COLO829 (cell line): ENCODE measurements at regions not wholly inside any gene's neighbourhood (a gene's known extent, or its start where the extent isn't known, plus 50 kb on each side); places are given as distances from the start of the nearest gene placed in this dataset.
A peak's percentile ranks its signal among the peaks of the same experiment; 100 is the strongest.
"Not testable (repeated sequence)": the region's sequence is repeated elsewhere in the genome, so short reads cannot be mapped to it uniquely, and the experiment has no call there.

Source experiments
- DNase-seq: peaks from one replicate; pipeline ENCODE4 v3.0.0; 2012; ENCODE audit warnings: low spot score

DNA sequence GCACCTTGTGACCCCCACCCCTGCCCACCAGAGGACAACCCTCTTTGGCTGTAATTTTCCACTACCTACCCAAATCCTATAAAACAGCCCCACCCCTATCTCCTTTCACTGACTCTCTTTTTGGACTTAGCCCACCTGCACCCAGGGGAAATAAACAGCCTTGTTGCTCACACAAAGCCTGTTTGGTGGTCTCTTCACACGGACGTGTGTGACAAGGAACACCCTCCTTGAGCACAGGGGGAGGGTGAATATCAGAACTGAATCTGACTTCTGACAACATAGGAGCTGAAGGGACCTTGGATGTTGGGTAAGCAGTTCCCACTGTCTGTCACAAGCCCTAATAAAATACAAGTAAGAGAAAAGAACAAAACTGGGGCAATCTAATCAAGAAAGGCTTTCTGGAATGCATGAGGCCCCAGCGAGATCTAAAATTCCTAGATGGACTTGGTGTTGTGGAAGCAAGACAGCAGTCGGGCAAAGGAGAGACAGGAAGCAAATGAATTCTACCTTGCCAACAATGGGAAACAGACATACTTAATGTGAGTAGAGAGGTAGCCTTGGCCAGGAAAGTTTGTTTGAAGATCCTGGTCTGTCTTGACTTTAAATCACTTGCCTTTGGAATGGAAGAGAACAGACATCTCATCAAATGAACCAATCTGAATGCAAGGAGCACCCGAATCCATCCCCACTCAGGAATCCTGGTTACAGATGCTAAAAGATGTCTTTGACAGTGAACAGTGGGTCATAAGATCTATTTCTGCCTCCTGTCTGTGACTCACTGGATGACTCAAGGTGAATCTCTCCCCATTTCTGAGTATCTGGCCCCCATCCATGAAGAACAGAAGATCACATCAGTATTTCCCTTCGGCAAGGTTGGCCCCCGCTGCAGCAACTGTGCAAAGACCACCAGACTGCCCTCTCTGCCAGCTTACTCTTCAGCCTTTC, 53.3 kb downstream of the OLFML3 start:
- peak; percentile 69 for DNase-seq

DNA sequence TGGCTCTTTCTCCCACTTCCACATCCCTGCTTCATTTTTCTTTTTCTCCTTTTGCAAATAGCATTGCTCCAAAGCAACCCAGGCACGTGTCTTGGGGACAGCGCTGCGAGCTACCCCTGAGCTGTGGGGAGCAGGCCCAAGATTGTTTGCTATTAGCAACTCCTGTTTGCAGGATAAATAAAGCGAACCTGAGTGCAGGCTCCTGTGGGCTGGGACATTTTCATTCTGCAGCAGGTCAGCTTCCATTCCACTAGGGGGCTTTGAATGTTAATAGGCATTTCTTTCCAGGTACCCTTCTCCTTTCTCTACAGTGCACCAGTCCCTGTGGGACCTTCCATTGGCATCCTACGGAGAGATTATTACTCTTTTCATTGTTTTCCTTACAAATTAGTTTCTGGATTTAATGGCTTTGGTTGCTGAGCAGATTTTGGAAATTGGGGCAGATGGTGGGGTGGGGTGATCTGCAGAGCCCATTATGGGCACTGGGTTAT, 54.0 kb downstream of the OLFML3 start:
- peak; percentile 26 for DNase-seq

DNA sequence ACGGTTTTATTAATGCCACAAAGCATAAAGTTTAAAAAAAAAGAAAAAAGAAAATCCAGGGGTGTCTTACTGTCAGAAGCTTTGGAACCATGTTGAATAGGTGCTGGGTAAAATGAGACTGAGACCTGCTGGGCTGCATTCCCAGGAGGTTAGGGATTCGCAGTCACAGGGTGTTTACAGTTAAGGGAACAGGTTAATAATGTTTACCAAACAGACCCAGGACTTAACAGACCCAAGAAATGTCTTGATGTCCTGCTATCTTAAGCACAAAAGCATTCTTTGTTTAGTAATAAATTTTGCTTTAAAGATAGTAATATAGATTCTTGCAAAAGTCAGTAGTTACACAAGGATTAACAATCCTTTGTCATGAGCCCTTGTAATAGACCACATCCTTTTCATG, 54.7 kb downstream of the OLFML3 start:
- no peak for DNase-seq

DNA sequence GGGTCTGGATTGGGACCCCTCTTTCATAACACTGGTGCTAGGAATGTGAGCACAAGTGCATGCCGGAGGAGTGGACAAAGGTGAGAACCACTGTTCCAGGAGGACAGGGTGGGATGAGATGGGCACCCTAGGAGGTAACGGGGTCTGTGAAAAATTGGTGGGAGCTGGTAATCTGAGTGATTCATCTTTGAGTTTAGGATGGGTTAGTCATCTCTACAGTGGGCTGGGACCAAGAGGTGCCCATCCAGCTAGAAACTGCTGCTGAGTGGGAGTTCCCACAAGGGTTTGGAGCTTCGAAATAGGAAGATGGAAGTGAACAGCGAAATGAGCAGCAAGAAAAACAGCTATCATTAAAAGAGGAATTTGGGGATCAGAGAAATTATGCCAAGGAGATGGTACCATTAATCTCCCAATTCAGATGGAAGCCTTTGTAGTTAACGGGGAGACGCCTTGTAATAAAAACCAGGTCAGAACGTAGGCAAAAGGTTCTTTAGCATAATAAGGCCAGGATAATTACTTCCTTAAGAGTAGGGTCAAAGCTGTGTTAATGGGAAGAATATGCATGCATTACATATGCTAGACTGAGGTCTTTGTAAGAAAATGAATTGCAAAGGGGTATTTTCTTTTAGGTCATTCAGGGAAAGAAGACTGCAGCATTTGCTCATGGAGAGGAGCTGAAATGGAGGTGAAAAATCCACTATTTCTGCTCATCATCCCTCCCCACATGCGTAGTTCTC, 55.5 kb downstream of the OLFML3 start:
- no peak for DNase-seq

DNA sequence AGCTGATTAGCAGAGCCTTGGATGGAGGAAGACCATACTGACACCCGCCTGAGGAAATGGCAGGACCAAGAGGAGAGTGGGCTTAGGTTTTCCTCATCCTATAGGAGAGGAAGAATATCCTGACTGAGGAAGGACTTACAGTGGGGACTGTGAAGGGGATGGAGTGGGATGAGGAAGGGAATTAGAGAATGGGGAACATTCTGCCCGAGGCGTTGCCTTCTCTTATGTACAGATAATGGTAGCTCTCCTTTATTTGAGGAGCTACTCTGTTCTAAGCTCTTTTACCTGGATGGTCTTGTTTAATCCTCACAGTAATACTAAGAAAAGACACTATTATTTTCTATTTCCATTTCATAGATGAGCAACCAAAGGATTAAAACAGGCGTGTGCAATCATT, 56.0 kb downstream of the OLFML3 start:
- no peak for DNase-seq

DNA sequence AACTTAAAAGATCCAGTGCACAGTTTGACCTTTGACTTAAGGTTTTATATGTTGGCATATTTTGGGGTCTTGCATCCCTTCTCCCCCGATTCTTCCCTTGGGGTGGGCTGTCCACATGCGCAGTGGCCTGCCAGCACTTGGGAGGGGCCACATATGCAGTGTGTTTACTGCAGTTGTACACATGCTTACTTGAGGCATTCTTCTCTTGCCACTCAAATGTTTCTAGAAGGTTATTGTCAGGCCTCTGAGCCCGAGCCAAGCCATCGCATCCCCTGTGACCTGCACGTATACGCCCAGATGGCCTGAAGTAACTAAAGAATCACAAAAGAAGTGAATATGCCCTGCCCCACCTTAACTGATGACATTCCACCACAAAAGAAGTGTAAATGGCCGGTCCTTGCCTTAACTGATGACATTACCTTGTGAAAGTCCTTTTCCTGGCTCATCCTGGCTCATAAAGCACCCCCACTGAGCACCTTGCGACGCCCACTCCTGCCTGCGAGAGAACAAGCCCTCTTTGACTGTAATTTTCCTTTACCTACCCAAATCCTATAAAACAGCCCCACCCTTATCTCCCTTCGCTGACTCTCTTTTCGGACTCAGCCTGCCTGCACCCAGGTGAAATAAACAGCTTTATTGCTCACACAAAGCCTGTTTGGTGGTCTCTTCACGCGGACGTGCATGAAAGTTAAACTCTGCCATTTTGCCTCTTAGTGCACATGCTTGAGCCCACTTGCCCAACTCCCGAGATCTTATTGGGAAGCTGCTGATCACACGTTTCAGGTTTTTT, 57.8 kb downstream of the OLFML3 start:
- not testable (repeated sequence) for DNase-seq

DNA sequence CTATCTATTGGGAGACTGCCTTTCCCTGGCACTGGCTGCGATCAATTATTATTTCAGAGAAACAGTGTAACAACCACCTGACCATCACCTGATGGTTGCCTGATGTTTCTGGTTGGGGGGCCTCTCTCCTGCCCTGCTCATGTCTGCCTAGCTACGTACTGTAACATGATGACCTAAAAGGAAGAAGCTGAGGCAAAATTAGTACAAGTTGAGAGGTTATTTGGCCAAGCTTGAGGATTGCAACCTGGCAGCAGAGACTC, 58.3 kb downstream of the OLFML3 start:
- no peak for DNase-seq

DNA sequence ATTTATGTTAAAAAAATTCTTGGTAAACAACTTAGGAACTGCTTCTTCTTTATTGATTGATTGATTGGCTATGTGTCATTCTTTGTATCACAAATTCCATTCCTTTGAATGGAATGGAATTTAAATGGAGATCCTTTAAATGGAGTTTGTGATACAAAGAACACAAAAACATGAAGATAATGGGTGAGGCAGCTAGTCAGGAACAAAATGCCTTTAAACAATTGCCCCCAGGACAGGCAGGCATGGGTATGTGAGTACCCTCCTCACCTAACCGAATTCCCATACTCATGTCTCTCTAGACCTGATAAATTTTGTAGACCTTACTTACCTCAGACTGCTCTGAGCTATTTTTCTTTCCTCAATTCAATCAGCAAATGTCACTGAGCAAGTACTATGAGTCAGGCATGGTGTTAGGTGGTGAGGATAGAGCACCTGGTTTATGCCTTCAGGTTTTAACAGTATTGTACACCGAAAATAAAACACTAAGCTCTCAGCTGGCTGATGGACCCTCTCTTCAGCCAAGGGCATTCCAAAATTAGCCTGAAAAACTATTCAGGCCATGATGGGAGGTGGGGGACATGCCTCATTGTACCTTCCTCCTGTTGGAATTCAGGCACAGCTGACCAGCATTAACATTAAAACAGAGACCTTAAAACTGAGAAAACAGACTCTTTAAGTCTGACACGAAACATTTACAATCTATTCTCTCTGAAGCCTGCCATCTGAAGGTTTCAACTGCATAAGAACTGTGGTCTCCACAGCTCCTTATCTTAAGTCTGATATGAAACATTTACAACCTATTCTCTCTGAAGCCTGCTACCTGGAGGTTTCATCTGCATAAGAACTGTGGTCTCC, 58.9 kb downstream of the OLFML3 start:
- no peak for DNase-seq
